Activated CD4-positive, alpha-beta memory T cell treated with anti-CD3 and anti-CD28 coated beads, Interleukin-2, amount 10 ng/mL, durations not matched to agents 7 days and 5 days (primary cell): ENCODE measurements at regions not wholly inside any gene's neighbourhood (a gene's known extent, or its start where the extent isn't known, plus 50 kb on each side); places are given as distances from the start of the nearest gene placed in this dataset.

ENCODE experiments used
- CTCF ChIA-PET: fragments of 350-600 bp; sonication (Branson Sonifier 250); formaldehyde crosslinking; loops from one replicate; lab custom pipeline; 2021; ENCODE audit warnings: antibody characterized with exemption, inconsistent platforms; lab: Charles Lee
- POLR2A ChIA-PET: fragments of 350-600 bp; sonication (Branson Sonifier 250); formaldehyde crosslinking; loops from one replicate; lab custom pipeline; 2021; ENCODE audit warnings: antibody characterized with exemption; lab: Charles Lee
- DNase-seq: peaks from one replicate; pipeline ENCODE4 v3.0.0-alpha.2; 2020
- H3K27ac Mint-ChIP-seq: one replicate; pipeline ENCODE4 v1.8.0; 2021; ENCODE audit warnings: mild to moderate bottlenecking, mixed read lengths
- H3K27me3 Mint-ChIP-seq: one replicate; pipeline ENCODE4 v1.8.0; 2021; ENCODE audit warnings: mixed read lengths
- H3K36me3 Mint-ChIP-seq: one replicate; pipeline ENCODE4 v1.8.0; 2021; ENCODE audit warnings: low read depth, mixed read lengths
- H3K4me1 Mint-ChIP-seq: one replicate; pipeline ENCODE4 v1.8.0; 2021; ENCODE audit warnings: mixed read lengths
- H3K4me3 Mint-ChIP-seq: one replicate; pipeline ENCODE4 v1.8.0; 2021; ENCODE audit warnings: mild to moderate bottlenecking, mixed read lengths
- H3K9me3 Mint-ChIP-seq: one replicate; pipeline ENCODE4 v1.8.0; 2021; ENCODE audit warnings: mixed read lengths

DNA sequence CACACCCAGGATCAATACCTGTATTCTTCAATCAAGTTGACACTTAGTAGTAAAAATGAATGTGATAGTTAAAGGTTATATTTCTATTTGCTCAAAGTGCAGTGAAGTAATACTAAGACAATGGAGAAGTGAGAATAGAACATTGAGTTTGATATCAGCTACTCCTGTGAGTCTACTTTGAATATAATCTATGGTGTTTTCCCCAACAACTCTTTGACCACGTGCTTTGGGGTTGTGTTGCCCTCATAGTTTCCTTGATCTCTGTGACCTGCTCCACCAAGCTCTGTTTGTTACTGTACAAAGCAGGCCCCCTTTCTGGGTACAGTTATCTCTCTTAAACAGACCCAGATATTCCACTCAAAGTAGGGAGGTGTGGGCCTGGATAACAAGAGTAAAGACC, 222.9 kb downstream of the GALR1 start:
- no peaks in the 10 kb centered on the region for H3K4me1 Mint-ChIP-seq
- H3K9me3 Mint-ChIP-seq: no peaks in the 10 kb centered on the region
- H3K36me3 Mint-ChIP-seq: no peaks in the 10 kb centered on the region
- no peak overlapping the region for H3K4me3 Mint-ChIP-seq
- ChIA-PET POLR2A (no interaction called here), CTCF (no interaction called here)
- DNase-seq: no peak
- no peak overlapping the region for H3K27ac Mint-ChIP-seq
- peaks cover 22% of the 10 kb centered on the region for H3K27me3 Mint-ChIP-seq

DNA sequence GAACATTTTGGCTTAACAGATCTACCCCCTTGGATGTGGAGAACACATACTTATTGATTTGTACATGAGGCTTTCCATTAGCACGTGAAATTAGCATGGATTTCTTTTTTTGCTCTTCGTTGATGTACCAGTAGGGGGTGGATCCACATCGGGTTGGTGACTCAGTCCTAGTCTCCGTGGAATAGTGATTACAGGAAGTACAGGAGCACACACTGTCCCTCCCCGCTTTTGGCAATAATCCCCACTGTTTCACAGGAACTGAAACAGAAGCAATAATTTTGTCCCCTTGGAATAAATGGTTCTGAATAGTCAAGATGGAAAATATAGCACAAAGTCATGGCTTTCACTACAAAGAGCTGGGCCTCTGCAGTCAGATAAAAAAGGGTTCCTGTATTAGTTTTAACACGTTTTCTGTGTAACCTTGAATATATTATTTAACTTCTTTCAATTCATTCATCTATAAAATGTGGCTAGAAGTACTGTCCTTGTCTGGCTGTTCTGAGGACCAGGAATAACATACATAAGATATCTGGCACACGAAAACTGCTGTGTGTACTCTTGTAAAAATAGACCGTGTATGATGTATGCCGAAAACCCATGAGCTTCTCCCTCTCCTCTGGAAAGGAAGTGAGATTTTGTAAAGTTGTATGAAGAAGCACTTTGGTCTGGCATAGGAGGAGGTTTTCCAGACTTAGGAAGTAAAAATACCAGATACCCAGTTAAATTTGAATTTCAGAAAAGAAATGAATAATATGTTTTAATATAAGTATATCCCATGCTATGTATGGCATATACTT, 229.2 kb downstream of the GALR1 start:
- peaks cover 16% of the 10 kb centered on the region for H3K27me3 Mint-ChIP-seq
- no peaks in the 10 kb centered on the region for H3K36me3 Mint-ChIP-seq
- no peak overlapping the region for H3K27ac Mint-ChIP-seq
- CTCF ChIA-PET: no interaction called here
- DNase-seq: no peak
- no peaks in the 10 kb centered on the region for H3K9me3 Mint-ChIP-seq
- no peak overlapping the region for H3K4me3 Mint-ChIP-seq
- POLR2A ChIA-PET: no interaction called here
- no peaks in the 10 kb centered on the region for H3K4me1 Mint-ChIP-seq

DNA sequence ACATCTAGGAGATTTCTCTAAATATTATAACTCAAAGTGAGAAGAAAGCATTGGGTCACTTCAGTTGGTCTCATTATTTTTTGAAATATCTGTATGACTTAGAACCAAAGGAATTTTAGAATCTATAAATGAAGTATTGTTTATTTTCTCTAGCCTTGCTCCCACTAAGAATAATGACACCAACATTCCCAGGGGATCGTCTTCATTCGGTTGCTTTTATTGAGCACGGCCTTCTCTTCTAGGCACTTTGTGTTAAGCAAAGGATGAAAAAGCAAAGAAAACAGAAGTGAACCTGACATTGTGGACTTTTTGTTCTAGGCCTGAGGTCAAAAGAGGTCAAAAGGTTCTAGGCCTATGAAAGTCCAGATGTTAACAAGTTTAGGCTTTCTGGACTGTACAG, 231.9 kb downstream of the GALR1 start:
- Mint-ChIP-seq H3K27ac (no peak overlapping the region), H3K4me3 (no peak overlapping the region), H3K9me3 (no peaks in the 10 kb centered on the region), H3K36me3 (no peaks in the 10 kb centered on the region), H3K27me3 (peaks cover 10% of the 10 kb centered on the region), H3K4me1 (no peaks in the 10 kb centered on the region)
- DNase-seq: no peak
- ChIA-PET POLR2A (no interaction called here), CTCF (no interaction called here)

- H3K4me3 Mint-ChIP-seq: no peak overlapping the region
- CTCF ChIA-PET: no interaction called here
- DNase-seq: no peak
- no peaks in the 10 kb centered on the region for H3K36me3 Mint-ChIP-seq
- no peaks in the 10 kb centered on the region for H3K4me1 Mint-ChIP-seq
- POLR2A ChIA-PET: no interaction called here
- H3K27me3 Mint-ChIP-seq: peaks cover 7% of the 10 kb centered on the region
- H3K27ac Mint-ChIP-seq: no peak overlapping the region
- H3K9me3 Mint-ChIP-seq: no peaks in the 10 kb centered on the region
These were observed 232.8 kb downstream of the GALR1 start for GRCh38 chr18:77482190-77483085.

DNA sequence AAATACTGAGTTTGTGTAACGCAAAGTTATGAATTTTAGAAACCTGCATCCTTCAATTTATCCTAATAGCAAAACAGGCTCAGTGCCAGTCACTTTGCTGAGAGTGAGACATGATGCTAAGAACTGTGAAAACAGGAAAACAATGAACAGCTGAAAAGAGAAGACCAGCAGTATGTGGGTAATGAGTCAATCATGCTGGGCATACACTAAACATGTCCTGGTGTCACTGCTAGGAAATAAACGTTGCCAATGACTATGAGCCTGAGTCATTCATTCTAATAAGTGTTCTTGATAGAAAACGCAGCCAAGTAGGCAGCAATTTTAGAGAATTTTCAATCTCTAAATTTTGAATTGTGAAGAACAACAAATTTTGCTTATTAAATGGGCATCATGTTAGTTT, 237.3 kb downstream of the GALR1 start:
- no peaks in the 10 kb centered on the region for H3K36me3 Mint-ChIP-seq
- DNase-seq: no peak
- H3K27ac Mint-ChIP-seq: no peak overlapping the region
- H3K4me1 Mint-ChIP-seq: no peaks in the 10 kb centered on the region
- H3K27me3 Mint-ChIP-seq: peaks cover 6% of the 10 kb centered on the region
- no peak overlapping the region for H3K4me3 Mint-ChIP-seq
- ChIA-PET POLR2A (no interaction called here), CTCF (no interaction called here)
- H3K9me3 Mint-ChIP-seq: no peaks in the 10 kb centered on the region

GRCh38 chr18:77487951-77488740, 238.5 kb downstream of the GALR1 start:
- H3K4me1 Mint-ChIP-seq: no peaks in the 10 kb centered on the region
- ChIA-PET POLR2A (no interaction called here), CTCF (interaction anchor here (0.6 kb wide), 1 partner anchor 168 kb away, joined by 3 read pairs; no protein-coding TSS in a partner anchor)
- no peaks in the 10 kb centered on the region for H3K9me3 Mint-ChIP-seq
- H3K36me3 Mint-ChIP-seq: no peaks in the 10 kb centered on the region
- H3K27ac Mint-ChIP-seq: no peak overlapping the region
- H3K4me3 Mint-ChIP-seq: no peak overlapping the region
- no peak for DNase-seq
- peaks cover 6% of the 10 kb centered on the region for H3K27me3 Mint-ChIP-seq

GRCh38 chr18:77495079-77495478, 245.4 kb downstream of the GALR1 start:
- DNase-seq: no peak
- H3K9me3 Mint-ChIP-seq: no peaks in the 10 kb centered on the region
- ChIA-PET POLR2A (no interaction called here), CTCF (no interaction called here)
- H3K27ac Mint-ChIP-seq: no peak overlapping the region
- H3K27me3 Mint-ChIP-seq: no peaks in the 10 kb centered on the region
- H3K36me3 Mint-ChIP-seq: no peaks in the 10 kb centered on the region
- no peak overlapping the region for H3K4me3 Mint-ChIP-seq
- peaks cover 2% of the 10 kb centered on the region for H3K4me1 Mint-ChIP-seq

GRCh38 chr18:77495982-77496690, 246.5 kb downstream of the GALR1 start:
- DNase-seq: no peak
- H3K36me3 Mint-ChIP-seq: no peaks in the 10 kb centered on the region
- H3K4me3 Mint-ChIP-seq: no peak overlapping the region
- ChIA-PET CTCF (no interaction called here), POLR2A (no interaction called here)
- no peaks in the 10 kb centered on the region for H3K27me3 Mint-ChIP-seq
- H3K9me3 Mint-ChIP-seq: no peaks in the 10 kb centered on the region
- H3K27ac Mint-ChIP-seq: no peak overlapping the region
- H3K4me1 Mint-ChIP-seq: peaks cover 2% of the 10 kb centered on the region

GRCh38 chr18:77501266-77501665, 251.6 kb downstream of the GALR1 start:
- ChIA-PET CTCF (no interaction called here), POLR2A (no interaction called here)
- no peak overlapping the region for H3K4me3 Mint-ChIP-seq
- H3K27ac Mint-ChIP-seq: no peak overlapping the region
- no peaks in the 10 kb centered on the region for H3K36me3 Mint-ChIP-seq
- no peaks in the 10 kb centered on the region for H3K4me1 Mint-ChIP-seq
- H3K9me3 Mint-ChIP-seq: no peaks in the 10 kb centered on the region
- DNase-seq: no peak
- H3K27me3 Mint-ChIP-seq: no peaks in the 10 kb centered on the region

DNA sequence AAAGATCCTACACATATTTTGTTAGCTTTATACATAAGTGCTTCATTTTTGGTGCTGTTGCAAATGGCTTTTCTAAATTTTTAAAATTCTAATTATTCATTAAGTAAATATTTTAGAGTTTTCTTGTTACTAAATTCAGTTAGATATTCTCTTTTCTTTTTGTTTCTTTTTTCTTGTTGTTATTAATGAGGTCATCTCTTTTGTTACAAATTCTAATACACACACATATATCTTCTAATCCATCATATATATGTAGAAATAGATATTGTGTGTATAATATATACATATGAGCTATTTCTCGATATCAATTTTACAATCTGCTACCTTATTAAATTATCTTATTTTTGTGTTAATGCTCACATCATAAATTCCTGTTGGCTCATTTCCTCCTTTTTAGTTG, 255.9 kb downstream of the GALR1 start:
- ChIA-PET CTCF (no interaction called here), POLR2A (no interaction called here)
- no peaks in the 10 kb centered on the region for H3K36me3 Mint-ChIP-seq
- H3K27ac Mint-ChIP-seq: no peak overlapping the region
- peaks cover 2% of the 10 kb centered on the region for H3K9me3 Mint-ChIP-seq
- no peaks in the 10 kb centered on the region for H3K27me3 Mint-ChIP-seq
- no peaks in the 10 kb centered on the region for H3K4me1 Mint-ChIP-seq
- no peak for DNase-seq
- no peak overlapping the region for H3K4me3 Mint-ChIP-seq

DNA sequence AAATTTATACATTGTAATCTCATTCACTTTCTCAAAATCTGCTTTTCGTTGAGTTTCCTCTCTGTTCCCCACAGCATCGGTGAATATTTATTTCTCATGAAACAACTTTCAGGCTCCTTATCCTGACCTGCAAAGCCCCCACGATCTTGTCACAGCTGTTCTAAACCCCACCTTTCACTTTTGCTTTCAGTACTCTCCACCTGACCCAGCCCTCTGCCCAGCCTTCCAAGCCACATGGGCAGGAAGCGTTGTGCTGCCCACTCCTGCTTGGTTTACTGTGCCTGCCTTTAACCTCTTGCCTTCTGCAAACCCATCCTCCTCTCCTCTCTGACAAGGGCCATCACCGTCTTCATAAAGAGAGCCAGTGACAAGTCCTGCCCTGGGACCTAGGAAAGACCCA, 262.5 kb downstream of the GALR1 start:
- no peaks in the 10 kb centered on the region for H3K4me1 Mint-ChIP-seq
- H3K36me3 Mint-ChIP-seq: no peaks in the 10 kb centered on the region
- no peak overlapping the region for H3K27ac Mint-ChIP-seq
- DNase-seq: no peak
- POLR2A ChIA-PET: no interaction called here
- H3K9me3 Mint-ChIP-seq: peaks cover 2% of the 10 kb centered on the region
- H3K27me3 Mint-ChIP-seq: no peaks in the 10 kb centered on the region
- CTCF ChIA-PET: no interaction called here
- no peak overlapping the region for H3K4me3 Mint-ChIP-seq

- Mint-ChIP-seq H3K4me3 (no peak overlapping the region), H3K36me3 (no peaks in the 10 kb centered on the region), H3K27ac (no peak overlapping the region), H3K9me3 (no peaks in the 10 kb centered on the region), H3K27me3 (no peaks in the 10 kb centered on the region), H3K4me1 (no peaks in the 10 kb centered on the region)
- no peak for DNase-seq
- ChIA-PET CTCF (no interaction called here), POLR2A (no interaction called here)
These were observed 268.3 kb downstream of the GALR1 start for GRCh38 chr18:77517901-77518300.
